CD8-positive, alpha-beta memory T cell (primary cell): ENCODE measurements at regions not wholly inside any gene's neighbourhood (a gene's known extent, or its start where the extent isn't known, plus 50 kb on each side); places are given as distances from the start of the nearest gene placed in this dataset.

ENCODE experiments used
- CTCF ChIA-PET: fragments of 350-600 bp; sonication (Branson Sonifier 250); formaldehyde crosslinking; loops from one replicate; lab custom pipeline; 2021; ENCODE audit warnings: antibody characterized with exemption; lab: Charles Lee
- POLR2A ChIA-PET: fragments of 350-600 bp; sonication (Branson Sonifier 250); formaldehyde crosslinking; loops from one replicate; lab custom pipeline; 2021; ENCODE audit warnings: antibody characterized with exemption; lab: Charles Lee
- DNase-seq, 5 donors: peaks; one replicate each; pipeline versions ENCODE4 v3.0.0 to v3.0.0-alpha.2; 2020 to 2022; ENCODE audit warnings: mixed read lengths in 1 of 5
- H3K27ac ChIP-seq: one replicate; pipeline ENCODE4 v1.7.0; 2013; ENCODE audit warnings: low read depth, mild to moderate bottlenecking, low read length, moderate library complexity
- H3K27me3 ChIP-seq: 2 replicates; pipeline ENCODE4 v1.7.0; 2013; ENCODE audit warnings: low read length, mild to moderate bottlenecking; ENCODE audit not compliant: insufficient read depth, poor library complexity, severe bottlenecking
- H3K36me3 ChIP-seq: 2 replicates; pipeline ENCODE4 v1.7.0; 2013; ENCODE audit warnings: mild to moderate bottlenecking, low read length, moderate library complexity; ENCODE audit not compliant: insufficient read depth
- H3K4me1 ChIP-seq: 2 replicates; pipeline ENCODE4 v1.7.0; 2013; ENCODE audit warnings: mild to moderate bottlenecking, low read length, moderate library complexity; ENCODE audit not compliant: insufficient read depth
- H3K4me3 ChIP-seq: 2 replicates; pipeline ENCODE4 v1.7.0; 2013; ENCODE audit warnings: mild to moderate bottlenecking, low read length
- H3K9me3 ChIP-seq: 2 replicates; pipeline ENCODE4 v1.7.0; 2013; ENCODE audit warnings: mild to moderate bottlenecking, low read length
- H3K27ac Mint-ChIP-seq, 8 donors: one replicate each; pipeline ENCODE4 v1.8.0; 2020 to 2021; ENCODE audit warnings: mixed read lengths in 8 of 8, mild to moderate bottlenecking in 6 of 8, inconsistent platforms in 3 of 8, moderate library complexity in 3 of 8
- H3K27me3 Mint-ChIP-seq, 2 donors: one replicate each; pipeline ENCODE4 v1.8.0; 2020 to 2021; ENCODE audit warnings: mixed read lengths in 2 of 2, mild to moderate bottlenecking in 1 of 2, moderate library complexity in 1 of 2
- H3K36me3 Mint-ChIP-seq, 3 donors: one replicate each; pipeline ENCODE4 v1.8.0; 2020 to 2021; ENCODE audit warnings: mixed read lengths in 3 of 3, inconsistent platforms in 1 of 3, mild to moderate bottlenecking in 1 of 3
- H3K4me1 Mint-ChIP-seq, 3 donors: one replicate each; pipeline ENCODE4 v1.8.0; 2020 to 2021; ENCODE audit warnings: mixed read lengths in 3 of 3, inconsistent platforms in 1 of 3, mild to moderate bottlenecking in 1 of 3
- H3K4me3 Mint-ChIP-seq, 7 donors: one replicate each; pipeline ENCODE4 v1.8.0; 2020 to 2021; ENCODE audit warnings: mixed read lengths in 7 of 7, mild to moderate bottlenecking in 6 of 7, moderate library complexity in 4 of 7, inconsistent platforms in 2 of 7
- H3K9me3 Mint-ChIP-seq, 5 donors: one replicate each; pipeline ENCODE4 v1.8.0; 2020 to 2022; ENCODE audit warnings: mixed read lengths in 5 of 5, mild to moderate bottlenecking in 3 of 5, moderate library complexity in 2 of 5, inconsistent platforms in 1 of 5

DNA sequence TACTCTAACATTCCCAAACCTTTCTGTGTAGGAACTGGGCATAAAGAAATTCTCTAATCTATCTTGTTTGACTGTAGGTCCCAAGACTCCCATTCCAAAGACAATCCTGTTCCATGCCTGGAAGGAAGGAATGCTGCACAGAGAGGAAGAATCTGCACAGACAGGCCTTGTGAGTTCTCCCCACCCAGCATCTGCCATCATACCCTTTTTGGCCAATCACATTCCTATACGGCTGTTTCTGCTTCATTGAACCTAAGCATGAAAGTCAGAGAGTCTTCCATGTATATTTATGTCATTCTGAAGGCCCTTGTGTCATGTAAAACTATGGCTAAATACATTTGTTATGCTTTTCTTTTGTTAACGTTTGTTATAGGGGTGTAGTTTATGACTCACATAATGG is 667.7 kb upstream of the IGFBP7 start:
- CTCF ChIA-PET, result no interaction called here
- Histone ChIP-seq H3K4me1 (no peaks in the 10 kb centered on the region), H3K36me3 (no peaks in the 10 kb centered on the region), H3K27ac (no peak overlapping the region), H3K9me3 (no peaks in the 10 kb centered on the region), H3K4me3 (no peak overlapping the region), H3K27me3 (no peaks in the 10 kb centered on the region)
- H3K27me3 Mint-ChIP-seq, result no peaks in the 10 kb centered on the region
- H3K4me3 Mint-ChIP-seq, result no peak overlapping the region
- no peaks in the 10 kb centered on the region for H3K4me1 Mint-ChIP-seq
- H3K9me3 Mint-ChIP-seq, result peaks cover 3 to 20% (median 5%) of the 10 kb centered on the region in 5 donors
- POLR2A ChIA-PET, result no interaction called here
- H3K27ac Mint-ChIP-seq, result no peak overlapping the region
- DNase-seq, result no peak
- H3K36me3 Mint-ChIP-seq, result no peaks in the 10 kb centered on the region

DNA sequence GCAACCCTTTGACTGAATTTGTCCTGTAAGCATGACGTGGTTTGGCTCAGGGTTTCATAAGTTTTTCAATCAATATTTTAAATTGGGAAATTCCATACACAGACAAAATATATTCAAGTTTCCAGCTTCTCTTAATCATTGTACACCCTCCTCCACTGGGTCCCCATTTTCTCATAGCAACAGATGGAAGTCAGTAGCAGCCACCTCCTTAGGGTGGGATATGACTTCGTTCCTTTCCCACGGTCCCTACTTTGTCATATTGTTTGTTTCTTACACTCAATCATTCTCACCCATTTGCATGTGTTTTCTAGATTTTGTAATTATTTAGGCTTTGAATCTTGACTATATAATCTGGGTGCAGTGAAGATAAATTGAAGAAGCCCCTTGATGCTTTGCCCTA is 664.5 kb upstream of the IGFBP7 start:
- Mint-ChIP-seq H3K4me1 (no peaks in the 10 kb centered on the region), H3K4me3 (no peak overlapping the region), H3K9me3 (peaks cover 3 to 10% (median 6%) of the 10 kb centered on the region in 5 donors), H3K27me3 (no peaks in the 10 kb centered on the region), H3K27ac (no peak overlapping the region), H3K36me3 (no peaks in the 10 kb centered on the region)
- ChIA-PET POLR2A (no interaction called here), CTCF (no interaction called here)
- Histone ChIP-seq H3K9me3 (no peaks in the 10 kb centered on the region), H3K27ac (no peak overlapping the region), H3K4me1 (no peaks in the 10 kb centered on the region), H3K4me3 (no peak overlapping the region), H3K36me3 (no peaks in the 10 kb centered on the region), H3K27me3 (no peaks in the 10 kb centered on the region)
- DNase-seq, result no peak

DNA sequence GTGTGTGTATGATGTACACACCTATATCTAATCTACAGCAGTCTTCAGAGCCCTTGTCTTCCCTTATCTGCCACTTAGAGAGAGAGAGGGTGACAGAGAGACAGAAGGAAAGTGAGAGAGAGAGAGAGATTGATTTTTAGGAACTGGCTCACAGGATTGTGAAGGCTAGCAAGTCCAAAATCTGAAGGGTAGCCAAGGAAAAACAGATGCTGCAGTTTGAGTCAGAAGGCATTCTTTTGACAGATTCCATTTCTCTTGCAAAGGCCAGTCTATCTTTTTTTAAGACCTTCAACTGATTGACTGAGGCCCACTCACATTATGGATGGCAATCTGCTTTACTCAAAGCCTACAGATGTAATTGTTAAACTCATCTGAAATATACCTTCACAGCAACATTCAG is 664.0 kb upstream of the IGFBP7 start:
- H3K4me3 Mint-ChIP-seq, result no peak overlapping the region
- POLR2A ChIA-PET, result no interaction called here

DNA sequence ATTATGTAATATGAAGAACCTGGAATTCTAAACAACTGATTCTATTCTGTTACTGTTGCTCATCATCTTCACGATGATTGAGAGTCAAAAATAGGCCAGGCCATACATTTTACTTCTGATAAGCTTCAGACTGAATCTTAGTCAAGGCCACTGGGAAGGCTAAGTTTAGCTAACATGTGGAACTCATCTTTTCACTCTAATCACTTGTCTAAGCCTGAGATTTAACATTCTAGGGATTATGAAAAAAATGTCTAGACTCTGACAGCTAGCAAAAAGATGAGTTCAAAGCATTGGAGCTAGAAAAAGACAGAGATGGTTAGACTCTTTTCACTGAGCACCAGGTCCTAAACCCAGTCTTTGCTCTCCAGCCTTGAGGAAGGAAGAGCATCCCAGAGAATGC is 656.2 kb upstream of the IGFBP7 start:
- POLR2A ChIA-PET, result no interaction called here
- H3K4me3 Mint-ChIP-seq, result no peak overlapping the region

More for the DNA sequence above, 664.0 kb upstream of the IGFBP7 start:
- H3K9me3 Mint-ChIP-seq, result peaks cover 3 to 10% (median 6%) of the 10 kb centered on the region in 5 donors
- H3K4me1 ChIP-seq, result no peaks in the 10 kb centered on the region
- no peaks in the 10 kb centered on the region for H3K4me1 Mint-ChIP-seq
- no peaks in the 10 kb centered on the region for H3K9me3 ChIP-seq
- H3K4me3 ChIP-seq, result no peak overlapping the region
- DNase-seq, result no peak
- no peak overlapping the region for H3K27ac Mint-ChIP-seq
- no peaks in the 10 kb centered on the region for H3K27me3 Mint-ChIP-seq
- CTCF ChIA-PET, result no interaction called here
- H3K27ac ChIP-seq, result no peak overlapping the region
- H3K36me3 ChIP-seq, result no peaks in the 10 kb centered on the region
- no peaks in the 10 kb centered on the region for H3K36me3 Mint-ChIP-seq
- no peaks in the 10 kb centered on the region for H3K27me3 ChIP-seq

DNA sequence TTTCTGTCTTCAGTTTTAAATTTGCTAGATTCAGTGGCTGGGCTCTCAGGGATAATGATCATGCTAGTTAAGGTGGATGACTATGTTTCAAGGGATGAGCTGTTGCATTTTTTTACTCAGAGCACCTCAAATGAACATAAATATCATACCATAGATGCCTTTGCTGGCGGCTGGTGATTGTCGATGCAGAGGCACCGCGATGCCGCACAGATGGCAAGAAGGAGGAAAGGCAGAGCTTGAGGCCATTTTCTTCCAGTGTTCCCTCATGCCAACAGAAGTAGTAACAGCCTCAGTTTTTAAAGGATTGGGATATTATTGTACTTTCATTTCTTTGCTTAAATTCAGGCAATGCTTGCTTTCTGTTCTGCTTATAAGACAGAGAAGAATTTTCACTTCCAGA is 654.7 kb upstream of the IGFBP7 start:
- no peak overlapping the region for H3K27ac ChIP-seq
- H3K27me3 ChIP-seq, result no peaks in the 10 kb centered on the region
- H3K36me3 Mint-ChIP-seq, result no peaks in the 10 kb centered on the region
- ChIA-PET CTCF (no interaction called here), POLR2A (no interaction called here)
- no peaks in the 10 kb centered on the region for H3K4me1 ChIP-seq
- no peaks in the 10 kb centered on the region for H3K9me3 ChIP-seq
- H3K4me3 ChIP-seq, result no peak overlapping the region
- no peak for DNase-seq
- no peaks in the 10 kb centered on the region for H3K27me3 Mint-ChIP-seq
- no peaks in the 10 kb centered on the region for H3K4me1 Mint-ChIP-seq
- H3K36me3 ChIP-seq, result no peaks in the 10 kb centered on the region
- H3K9me3 Mint-ChIP-seq, result peaks cover 5 to 24% (median 11%) of the 10 kb centered on the region in 5 donors
- H3K27ac Mint-ChIP-seq, result no peak overlapping the region
- no peak overlapping the region for H3K4me3 Mint-ChIP-seq

More for the DNA sequence above, 656.2 kb upstream of the IGFBP7 start:
- Mint-ChIP-seq H3K4me1 (no peaks in the 10 kb centered on the region), H3K9me3 (peaks cover 6 to 18% (median 11%) of the 10 kb centered on the region in 5 donors), H3K27ac (no peak overlapping the region), H3K36me3 (no peaks in the 10 kb centered on the region), H3K27me3 (no peaks in the 10 kb centered on the region)
- Histone ChIP-seq H3K9me3 (no peaks in the 10 kb centered on the region), H3K36me3 (no peaks in the 10 kb centered on the region), H3K27me3 (no peaks in the 10 kb centered on the region), H3K4me1 (no peaks in the 10 kb centered on the region), H3K4me3 (no peak overlapping the region), H3K27ac (no peak overlapping the region)
- DNase-seq, result no peak
- CTCF ChIA-PET, result no interaction called here

DNA sequence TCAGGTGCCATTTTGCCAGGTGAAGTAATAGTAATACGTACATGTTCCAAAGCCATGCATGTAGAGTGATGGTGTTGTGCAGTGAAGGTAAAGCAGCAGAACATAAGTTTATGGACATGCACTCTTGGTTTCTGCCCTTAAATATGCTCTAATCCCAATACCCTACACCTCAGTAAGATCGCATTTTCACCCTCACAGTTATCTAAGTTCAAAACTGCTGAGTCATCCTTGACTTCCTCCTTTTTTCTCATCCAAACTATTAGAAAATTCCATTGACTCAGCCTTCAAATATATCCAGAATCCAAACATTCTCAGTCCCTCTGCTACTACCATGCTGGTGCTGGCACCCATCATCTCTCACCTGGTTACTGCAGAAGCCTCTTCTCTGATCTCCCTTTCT is 652.9 kb upstream of the IGFBP7 start:
- H3K4me3 Mint-ChIP-seq, result no peak overlapping the region

DNA sequence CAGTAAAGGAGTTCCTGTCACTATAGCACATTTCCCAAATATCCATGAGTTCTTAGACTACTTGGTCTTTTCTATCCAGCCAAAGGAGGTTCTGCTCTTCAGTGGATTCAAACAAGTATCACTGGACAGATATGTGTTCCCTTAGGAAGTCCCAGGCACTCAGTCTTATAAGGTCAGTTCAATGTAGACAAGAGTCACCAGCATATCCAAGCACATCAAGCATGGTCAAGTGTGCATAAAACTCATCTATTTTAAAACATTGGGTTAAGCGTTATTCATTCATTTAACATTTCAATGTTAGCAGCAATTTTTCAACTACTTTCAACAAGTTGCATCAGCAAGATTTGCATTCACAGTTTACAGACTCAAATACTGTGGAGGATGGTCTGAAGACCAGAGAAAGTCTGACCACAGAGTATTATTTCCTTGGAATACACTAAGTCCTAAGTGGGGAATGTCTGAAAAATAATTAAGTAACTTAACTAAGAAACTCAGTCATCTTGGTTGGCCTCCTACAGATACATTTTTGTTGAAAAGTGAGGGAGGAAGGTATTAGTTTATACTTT is 630.5 kb upstream of the IGFBP7 start:
- Histone ChIP-seq H3K4me3 (no peak overlapping the region), H3K27ac (no peak overlapping the region), H3K9me3 (no peaks in the 10 kb centered on the region), H3K27me3 (no peaks in the 10 kb centered on the region), H3K4me1 (no peaks in the 10 kb centered on the region), H3K36me3 (no peaks in the 10 kb centered on the region)
- Mint-ChIP-seq H3K4me1 (no peaks in the 10 kb centered on the region), H3K36me3 (no peaks in the 10 kb centered on the region), H3K4me3 (no peak overlapping the region), H3K27ac (no peak overlapping the region), H3K27me3 (no peaks in the 10 kb centered on the region), H3K9me3 (peaks cover 7 to 21% (median 13%) of the 10 kb centered on the region in 5 donors)
- POLR2A ChIA-PET, result no interaction called here
- DNase-seq, result no peak
- CTCF ChIA-PET, result no interaction called here

More for the DNA sequence above, 652.9 kb upstream of the IGFBP7 start:
- ChIA-PET CTCF (no interaction called here), POLR2A (no interaction called here)
- no peaks in the 10 kb centered on the region for H3K27me3 ChIP-seq
- no peak overlapping the region for H3K27ac ChIP-seq
- no peaks in the 10 kb centered on the region for H3K36me3 ChIP-seq
- no peak overlapping the region for H3K4me3 ChIP-seq
- no peaks in the 10 kb centered on the region for H3K9me3 ChIP-seq
- Mint-ChIP-seq H3K4me1 (no peaks in the 10 kb centered on the region), H3K27ac (no peak overlapping the region), H3K9me3 (peaks cover 8 to 24% (median 13%) of the 10 kb centered on the region in 5 donors), H3K36me3 (no peaks in the 10 kb centered on the region), H3K27me3 (no peaks in the 10 kb centered on the region)
- DNase-seq, result no peak
- no peaks in the 10 kb centered on the region for H3K4me1 ChIP-seq

DNA sequence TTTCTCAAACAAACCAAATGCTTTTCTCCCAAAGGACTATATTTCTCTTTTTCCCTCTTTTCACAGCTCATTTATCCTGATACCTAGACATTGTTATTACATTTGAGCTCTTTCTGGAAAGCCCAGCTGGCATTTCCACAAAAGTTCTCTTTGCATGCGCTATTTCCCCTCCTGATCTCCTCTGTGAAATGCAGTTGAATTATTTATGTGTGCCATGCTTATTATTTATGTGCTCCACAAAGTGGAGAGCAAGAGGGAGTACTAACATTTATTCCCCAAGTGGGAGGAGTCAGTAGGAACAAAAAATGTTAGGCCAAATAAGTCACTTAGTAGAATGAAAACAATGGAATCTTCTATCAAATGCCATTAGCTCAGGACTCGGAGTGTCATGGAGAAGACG is 626.6 kb upstream of the IGFBP7 start:
- Mint-ChIP-seq H3K9me3 (peaks cover 2 to 21% (median 10%) of the 10 kb centered on the region in 5 donors), H3K4me1 (no peaks in the 10 kb centered on the region), H3K27me3 (no peaks in the 10 kb centered on the region), H3K4me3 (no peak overlapping the region), H3K36me3 (no peaks in the 10 kb centered on the region), H3K27ac (no peak overlapping the region)
- no peak overlapping the region for H3K27ac ChIP-seq
- ChIA-PET POLR2A (no interaction called here), CTCF (no interaction called here)
- no peak for DNase-seq
- H3K4me1 ChIP-seq, result no peaks in the 10 kb centered on the region
- H3K9me3 ChIP-seq, result no peaks in the 10 kb centered on the region
- no peaks in the 10 kb centered on the region for H3K36me3 ChIP-seq
- H3K4me3 ChIP-seq, result no peak overlapping the region
- no peaks in the 10 kb centered on the region for H3K27me3 ChIP-seq
